ENCODE measurements at regions not wholly inside any gene's neighbourhood (a gene's known extent, or its start where the extent isn't known, plus 50 kb on each side); places are given as distances from the start of the nearest gene placed in this dataset.
"Not testable (repeated sequence)": the region's sequence is repeated elsewhere in the genome, so short reads cannot be mapped to it uniquely, and the experiment has no call there.

- TF ChIP-seq POLR2A (IDR thresholded peaks at IDR 0.05; ENCODE audit: low read depth, low read length): no peak
- TF ChIP-seq POLR2AphosphoS5 (IDR thresholded peaks at IDR 0.05; ENCODE audit: low read depth, low read length): no peak
- no peak for TF ChIP-seq TAF1 (IDR thresholded peaks at IDR 0.05; ENCODE audit: borderline replicate concordance, low read depth, low read length)
- no peak for FAIRE-seq
- no peak for DNase-seq (ENCODE audit: insufficient read length)
These were observed 474.5 kb upstream of the DDX18 start for GRCh38 chr2:117339980-117340379.

- no peak for FAIRE-seq
- no peak for DNase-seq (ENCODE audit: insufficient read length)
- TF ChIP-seq TAF1 (IDR thresholded peaks at IDR 0.05; ENCODE audit: borderline replicate concordance, low read depth, low read length) (no peak), POLR2A (IDR thresholded peaks at IDR 0.05; ENCODE audit: low read depth, low read length) (no peak), POLR2AphosphoS5 (IDR thresholded peaks at IDR 0.05; ENCODE audit: low read depth, low read length) (no peak)
These were observed 472.8 kb upstream of the DDX18 start for GRCh38 chr2:117341690-117342089.

- DNase-seq (ENCODE audit: insufficient read length): no peak
- FAIRE-seq: no peak
- TF ChIP-seq POLR2AphosphoS5 (IDR thresholded peaks at IDR 0.05; ENCODE audit: low read depth, low read length): no peak
- no peak for TF ChIP-seq TAF1 (IDR thresholded peaks at IDR 0.05; ENCODE audit: borderline replicate concordance, low read depth, low read length)
- no peak for TF ChIP-seq POLR2A (IDR thresholded peaks at IDR 0.05; ENCODE audit: low read depth, low read length)
These were observed 472.1 kb upstream of the DDX18 start for GRCh38 chr2:117342415-117342814.

- TF ChIP-seq POLR2A (IDR thresholded peaks at IDR 0.05; ENCODE audit: low read depth, low read length): no peak
- no peak for TF ChIP-seq TAF1 (IDR thresholded peaks at IDR 0.05; ENCODE audit: borderline replicate concordance, low read depth, low read length)
- TF ChIP-seq POLR2AphosphoS5 (IDR thresholded peaks at IDR 0.05; ENCODE audit: low read depth, low read length): no peak
- DNase-seq (ENCODE audit: insufficient read length) (no peak), FAIRE-seq (no peak)
These were observed 464.8 kb upstream of the DDX18 start for GRCh38 chr2:117349687-117350086.

- TF ChIP-seq TAF1 (IDR thresholded peaks at IDR 0.05; ENCODE audit: borderline replicate concordance, low read depth, low read length) (no peak), POLR2A (IDR thresholded peaks at IDR 0.05; ENCODE audit: low read depth, low read length) (no peak), POLR2AphosphoS5 (IDR thresholded peaks at IDR 0.05; ENCODE audit: low read depth, low read length) (no peak)
- FAIRE-seq: no peak
- DNase-seq (ENCODE audit: insufficient read length): no peak
These were observed 463.1 kb upstream of the DDX18 start for GRCh38 chr2:117351396-117351795.

GRCh38 chr2:117359266-117359914 lies 455.1 kb upstream of the DDX18 start:
- DNase-seq (ENCODE audit: insufficient read length): no peak
- TF ChIP-seq TAF1 (IDR thresholded peaks at IDR 0.05; ENCODE audit: borderline replicate concordance, low read depth, low read length) (no peak), POLR2AphosphoS5 (IDR thresholded peaks at IDR 0.05; ENCODE audit: low read depth, low read length) (no peak)
- no peak for FAIRE-seq

- TF ChIP-seq POLR2A (IDR thresholded peaks at IDR 0.05; ENCODE audit: low read depth, low read length): no peak
- TF ChIP-seq TAF1 (IDR thresholded peaks at IDR 0.05; ENCODE audit: borderline replicate concordance, low read depth, low read length): no peak
- no peak for TF ChIP-seq POLR2AphosphoS5 (IDR thresholded peaks at IDR 0.05; ENCODE audit: low read depth, low read length)
- FAIRE-seq: no peak
- no peak for DNase-seq (ENCODE audit: insufficient read length)
These were observed 453.9 kb upstream of the DDX18 start for GRCh38 chr2:117360586-117360985.

- TF ChIP-seq POLR2AphosphoS5 (IDR thresholded peaks at IDR 0.05; ENCODE audit: low read depth, low read length): no peak
- no peak for TF ChIP-seq TAF1 (IDR thresholded peaks at IDR 0.05; ENCODE audit: borderline replicate concordance, low read depth, low read length)
- no peak for TF ChIP-seq POLR2A (IDR thresholded peaks at IDR 0.05; ENCODE audit: low read depth, low read length)
- FAIRE-seq (no peak), DNase-seq (ENCODE audit: insufficient read length) (no peak)
These were observed 435.8 kb upstream of the DDX18 start for GRCh38 chr2:117378653-117379052.

- TF ChIP-seq POLR2AphosphoS5 (IDR thresholded peaks at IDR 0.05; ENCODE audit: low read depth, low read length): no peak
- TF ChIP-seq POLR2A (IDR thresholded peaks at IDR 0.05; ENCODE audit: low read depth, low read length): no peak
- TF ChIP-seq TAF1 (IDR thresholded peaks at IDR 0.05; ENCODE audit: borderline replicate concordance, low read depth, low read length): no peak
- no peak for FAIRE-seq
These were observed 434.6 kb upstream of the DDX18 start for GRCh38 chr2:117379928-117380327.

GRCh38 chr2:117383997-117384396 lies 430.5 kb upstream of the DDX18 start:
- FAIRE-seq; DNase-seq (ENCODE audit: insufficient read length): not testable (repeated sequence)

More at GRCh38 chr2:117379928-117380327, 434.6 kb upstream of the DDX18 start:
- DNase-seq (ENCODE audit: insufficient read length): no peak

GRCh38 chr2:117396161-117396560 lies 418.3 kb upstream of the DDX18 start:
- no peak for FAIRE-seq
- TF ChIP-seq TAF1 (IDR thresholded peaks at IDR 0.05; ENCODE audit: borderline replicate concordance, low read depth, low read length) (no peak), POLR2AphosphoS5 (IDR thresholded peaks at IDR 0.05; ENCODE audit: low read depth, low read length) (no peak), POLR2A (IDR thresholded peaks at IDR 0.05; ENCODE audit: low read depth, low read length) (no peak)
- DNase-seq (ENCODE audit: insufficient read length): no peak

GRCh38 chr2:117401582-117401981 lies 412.9 kb upstream of the DDX18 start:
- TF ChIP-seq POLR2AphosphoS5 (IDR thresholded peaks at IDR 0.05; ENCODE audit: low read depth, low read length): no peak
- no peak for TF ChIP-seq POLR2A (IDR thresholded peaks at IDR 0.05; ENCODE audit: low read depth, low read length)
- no peak for TF ChIP-seq TAF1 (IDR thresholded peaks at IDR 0.05; ENCODE audit: borderline replicate concordance, low read depth, low read length)
- FAIRE-seq (no peak), DNase-seq (ENCODE audit: insufficient read length) (no peak)

GRCh38 chr2:117406443-117406842 lies 408.0 kb upstream of the DDX18 start:
- no peak for TF ChIP-seq POLR2AphosphoS5 (IDR thresholded peaks at IDR 0.05; ENCODE audit: low read depth, low read length)
- TF ChIP-seq TAF1 (IDR thresholded peaks at IDR 0.05; ENCODE audit: borderline replicate concordance, low read depth, low read length): no peak
- no peak for TF ChIP-seq POLR2A (IDR thresholded peaks at IDR 0.05; ENCODE audit: low read depth, low read length)
- DNase-seq (ENCODE audit: insufficient read length): no peak
- FAIRE-seq: no peak
